Stimulated activated CD4-positive, alpha-beta T cell treated with anti-CD3 and anti-CD28 coated beads, Interleukin-4, amount 100 ng/mL, for 1 hour (primary cell): ENCODE measurements at regions not wholly inside any gene's neighbourhood (a gene's known extent, or its start where the extent isn't known, plus 50 kb on each side); places are given as distances from the start of the nearest gene placed in this dataset.
A peak's percentile ranks its signal among the peaks of the same experiment; 100 is the strongest.

Experiments
- DNase-seq: peaks from one replicate; pipeline ENCODE4 v3.0.0-alpha.2; 2020

DNA sequence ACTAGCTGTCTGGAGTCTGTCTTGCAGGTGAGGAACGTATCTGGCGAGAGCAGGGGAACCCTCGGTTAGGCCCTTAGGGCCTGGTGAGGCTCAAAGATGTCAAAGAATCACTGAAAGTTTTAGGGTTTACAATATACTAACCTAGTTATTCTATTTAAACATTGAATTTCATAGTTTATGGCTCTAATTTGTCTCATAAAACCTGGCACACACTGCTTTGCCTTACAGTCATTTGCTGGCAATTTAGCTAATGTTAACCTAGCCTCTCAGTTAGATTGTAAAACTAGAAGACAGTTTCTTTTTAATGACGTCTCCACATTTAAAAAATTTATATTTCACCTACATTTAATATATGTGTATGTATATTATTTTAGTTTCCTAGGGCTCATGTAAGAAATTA, 89.6 kb upstream of the DOCK10 start:
- DNase-seq, result no peak

- DNase-seq, result no peak
Observed at GRCh38 chr2:225130093-225130492, 87.8 kb upstream of the DOCK10 start.

- DNase-seq, result no peak
Observed at GRCh38 chr2:225124311-225125017, 82.2 kb upstream of the DOCK10 start.

DNA sequence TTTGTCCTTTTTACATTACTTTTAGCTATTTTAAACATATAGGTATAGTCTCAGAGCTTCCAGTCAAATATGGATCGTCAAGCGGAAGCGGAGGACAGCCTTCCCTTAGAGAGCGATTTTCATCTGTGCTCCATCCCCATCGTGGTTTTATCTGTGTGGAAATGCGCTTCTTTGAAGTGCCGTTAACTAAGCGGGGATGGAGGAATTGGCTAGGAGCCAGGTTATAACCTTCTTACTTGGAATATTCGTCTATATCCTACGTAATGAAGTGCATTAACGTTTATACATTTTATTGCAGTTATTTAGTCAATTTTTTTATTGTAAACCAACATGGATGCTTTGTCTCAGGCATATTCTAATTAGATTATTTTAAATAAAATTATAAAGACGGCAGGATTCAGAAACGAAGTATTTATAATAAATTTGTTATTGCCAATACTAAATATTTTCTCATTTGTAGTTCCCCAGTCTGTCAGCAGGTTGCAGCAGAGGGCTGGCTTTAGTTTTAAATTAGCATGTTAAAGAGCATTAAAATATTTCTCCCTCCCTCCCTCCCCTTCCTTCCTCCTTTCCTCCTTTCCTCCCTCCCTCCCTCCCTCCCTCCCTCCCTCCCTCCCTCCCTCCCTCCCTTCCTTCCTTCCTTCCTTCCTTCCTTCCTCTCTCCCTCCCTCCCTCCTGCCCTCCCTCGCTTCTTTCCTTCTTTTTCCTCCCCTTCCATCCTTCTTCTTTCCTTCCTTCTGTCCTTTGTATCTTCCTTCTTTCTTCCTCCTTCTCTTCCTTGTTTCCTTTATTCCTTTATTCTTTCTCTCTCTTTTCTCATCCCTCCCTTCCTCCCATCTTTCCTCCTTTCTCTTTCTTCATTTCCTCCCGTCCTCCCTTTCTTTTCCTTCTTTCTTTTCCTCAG, 80.6 kb upstream of the DOCK10 start:
- DNase-seq, result peak; percentile 16

- DNase-seq, result peak; percentile 5
Observed at GRCh38 chr2:225122007-225122406, 79.7 kb upstream of the DOCK10 start.

GRCh38 chr2:225120186-225120585, 77.9 kb upstream of the DOCK10 start:
- DNase-seq, result no peak

- no peak for DNase-seq
Observed at GRCh38 chr2:225117051-225117716, 74.9 kb upstream of the DOCK10 start.

DNA sequence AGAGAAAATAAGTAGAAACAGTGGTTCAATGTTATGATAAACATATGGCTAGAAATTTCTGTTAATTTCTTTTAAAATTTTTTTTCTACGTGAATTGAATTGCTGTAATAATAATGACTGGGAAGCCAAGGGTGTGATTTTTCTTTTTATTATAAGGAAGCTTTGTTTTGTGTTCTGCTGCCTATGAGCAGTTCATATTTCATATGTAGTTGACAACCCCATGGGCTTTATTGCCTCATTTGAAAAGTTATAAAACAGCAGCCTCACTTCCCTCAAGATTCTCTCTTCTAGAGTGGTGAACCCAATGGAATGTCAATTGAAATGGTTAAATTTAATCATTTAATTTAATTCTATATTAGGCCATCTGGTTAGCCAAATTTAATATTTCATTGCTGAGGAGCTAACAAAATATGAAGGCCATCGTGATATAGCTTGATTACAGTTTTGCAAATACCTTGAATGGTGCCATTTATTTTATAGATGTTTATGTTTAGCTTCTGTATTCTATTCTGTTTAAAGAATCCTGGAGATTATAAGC, 72.6 kb upstream of the DOCK10 start:
- DNase-seq, result no peak

DNA sequence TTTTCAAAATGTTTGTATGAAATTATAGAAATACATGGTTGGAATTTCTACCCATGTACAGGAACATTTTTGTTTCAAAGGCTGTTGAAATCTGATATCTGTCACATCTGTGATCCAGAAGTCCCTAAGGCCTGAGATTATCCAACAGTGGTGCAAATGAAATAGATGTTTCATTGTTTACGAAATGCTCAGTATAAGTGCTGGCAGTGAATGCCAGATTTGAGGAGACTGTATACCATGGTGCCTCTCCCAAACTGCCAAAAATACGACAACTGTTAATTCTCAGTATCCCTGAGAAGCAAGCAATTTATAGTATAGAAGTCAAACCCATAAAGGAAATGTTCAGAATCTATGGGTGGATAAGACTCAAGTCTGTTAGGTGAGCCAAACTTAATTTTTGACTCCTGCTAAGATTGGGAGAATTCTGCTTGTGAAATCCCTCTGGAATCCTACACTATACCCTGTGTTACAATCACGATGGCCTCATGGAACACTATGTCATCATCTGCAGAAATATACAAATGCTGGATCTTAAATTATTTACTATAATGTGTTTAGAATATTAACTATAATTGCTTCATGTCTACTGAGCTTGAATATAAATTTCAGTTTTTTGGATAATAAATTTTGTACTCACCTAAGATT, 71.2 kb upstream of the DOCK10 start:
- DNase-seq, result no peak

DNA sequence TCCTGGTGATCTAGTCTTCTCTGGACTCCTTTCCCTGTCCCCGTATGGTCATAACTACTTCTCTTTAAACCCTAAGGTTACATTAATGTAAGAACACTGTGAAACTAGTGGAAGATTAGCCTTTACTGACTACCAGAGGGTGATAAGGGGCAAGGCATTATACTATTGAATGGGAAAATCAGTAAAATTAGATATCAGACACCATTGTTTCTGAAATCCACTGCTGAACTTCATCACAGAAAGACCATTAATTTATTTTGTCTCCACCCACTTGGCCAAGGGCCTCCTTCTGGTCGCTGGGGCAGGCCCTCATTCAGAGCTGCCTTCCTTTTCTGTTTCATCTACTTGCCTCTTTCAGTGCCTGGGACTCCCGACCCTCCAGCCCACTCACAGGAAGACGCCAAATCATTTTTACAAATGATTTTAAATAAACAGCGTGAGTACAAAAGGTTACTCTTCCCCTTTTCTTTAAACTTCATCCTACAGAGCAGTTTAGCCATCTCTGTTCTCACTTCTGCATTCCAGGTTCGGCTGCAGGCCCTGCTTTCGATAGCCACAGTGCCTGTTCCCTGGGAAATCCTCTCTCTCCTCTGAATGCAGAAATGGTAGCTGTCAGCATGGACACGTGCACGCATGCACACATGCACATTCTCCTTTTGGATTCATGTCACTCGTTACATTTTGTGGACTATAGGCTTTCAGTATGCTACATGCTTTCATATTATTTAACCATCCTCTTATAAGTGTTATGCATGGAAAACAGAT, 70.3 kb upstream of the DOCK10 start:
- DNase-seq, result no peak

GRCh38 chr2:225108805-225109204, 66.5 kb upstream of the DOCK10 start:
- no peak for DNase-seq

DNA sequence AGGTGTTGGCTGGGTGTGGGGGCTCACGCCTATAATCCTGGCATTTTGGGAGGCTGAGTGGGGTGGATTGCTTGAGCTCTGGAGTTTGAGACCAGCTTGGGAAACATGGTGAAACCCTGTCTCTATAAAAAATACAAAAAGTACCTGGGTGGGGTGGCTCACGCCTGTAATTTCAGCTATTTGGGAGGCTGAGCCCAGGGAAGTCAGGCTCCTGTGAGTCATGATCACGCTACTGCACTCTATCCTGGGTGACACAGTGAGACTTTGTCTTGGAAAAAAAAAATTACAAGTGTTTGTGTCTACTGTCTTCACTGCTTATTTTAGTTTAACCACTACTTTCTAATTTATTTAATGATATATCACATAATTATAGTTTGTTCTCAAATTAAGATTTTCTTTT, 62.7 kb upstream of the DOCK10 start:
- DNase-seq, result no peak

- DNase-seq, result no peak
Observed at GRCh38 chr2:225104321-225104720, 62.1 kb upstream of the DOCK10 start.

DNA sequence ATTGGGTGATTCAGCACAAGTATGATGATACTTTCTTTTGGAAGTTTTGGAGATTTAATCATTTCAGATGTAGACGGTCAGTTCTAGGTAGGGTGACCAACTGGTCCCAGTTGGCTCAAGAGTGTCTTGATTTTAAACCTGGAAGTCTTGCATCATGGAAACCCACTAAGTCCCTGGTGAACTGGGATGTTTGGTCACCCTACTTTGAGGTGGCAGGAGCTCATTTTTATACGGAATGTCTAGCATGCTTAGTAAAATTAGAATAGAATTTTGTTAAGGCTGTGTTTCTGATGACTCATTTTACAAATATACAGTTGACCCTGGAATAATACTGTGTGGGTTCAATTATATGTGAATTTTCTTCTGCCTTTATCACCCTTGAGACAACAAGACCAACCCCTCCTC, 61.5 kb upstream of the DOCK10 start:
- DNase-seq, result no peak

GRCh38 chr2:225100856-225101294, 58.6 kb upstream of the DOCK10 start:
- DNase-seq, result no peak

DNA sequence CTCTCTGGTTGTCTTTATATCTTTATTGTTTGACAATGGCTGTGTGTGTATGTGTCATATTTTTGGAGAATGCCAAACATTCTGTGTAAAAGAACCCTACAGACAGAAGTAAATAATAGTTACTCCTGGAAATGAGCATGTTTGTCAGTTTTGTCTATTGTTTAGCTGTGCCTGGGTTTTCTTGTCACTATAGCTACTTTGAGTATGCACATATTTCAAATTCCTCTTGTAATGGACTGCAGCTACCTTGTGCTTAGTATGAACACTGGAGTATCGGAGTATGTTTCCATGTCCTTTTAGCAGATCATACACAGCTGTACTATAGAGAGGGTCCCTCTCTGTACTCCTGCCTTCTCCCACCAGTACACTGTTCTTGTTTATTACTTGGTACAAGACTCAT, 58.0 kb upstream of the DOCK10 start:
- no peak for DNase-seq

- DNase-seq, result no peak
Observed at GRCh38 chr2:225097035-225097434, 54.8 kb upstream of the DOCK10 start.
